Femur (tissue), 1 donor: ENCODE measurements at regions not wholly inside any gene's neighbourhood (a gene's known extent, or its start where the extent isn't known, plus 50 kb on each side); places are given as distances from the start of the nearest gene placed in this dataset.
"Not testable (repeated sequence)": the region's sequence is repeated elsewhere in the genome, so short reads cannot be mapped to it uniquely, and the experiment has no call there.

ENCODE experiments used
- DNase-seq: peaks from one replicate; pipeline ENCODE4 v3.0.0-alpha.2; 2017

- DNase-seq = no peak
Measured at GRCh38 chr2:8370258-8370802, 311.5 kb upstream of the ID2 start.

GRCh38 chr2:8371653-8372052, 310.2 kb upstream of the ID2 start:
- no peak for DNase-seq

GRCh38 chr2:8374782-8375181, 307.1 kb upstream of the ID2 start:
- DNase-seq = no peak

GRCh38 chr2:8376603-8377410, 305.0 kb upstream of the ID2 start:
- no peak for DNase-seq

- no peak for DNase-seq
Measured at GRCh38 chr2:8378016-8378810, 303.6 kb upstream of the ID2 start.

- no peak for DNase-seq
Measured at GRCh38 chr2:8379128-8379527, 302.7 kb upstream of the ID2 start.

- DNase-seq = no peak
Measured at GRCh38 chr2:8379549-8379948, 302.3 kb upstream of the ID2 start.

- DNase-seq = peak; percentile 60
Measured at GRCh38 chr2:8380026-8380425, 301.8 kb upstream of the ID2 start.

- DNase-seq = peak; percentile 48
Measured at GRCh38 chr2:8380566-8380965, 301.3 kb upstream of the ID2 start.

- no peak for DNase-seq
Measured at GRCh38 chr2:8382485-8382884, 299.4 kb upstream of the ID2 start.

- DNase-seq = not testable (repeated sequence)
Measured at GRCh38 chr2:8386748-8387147, 295.1 kb upstream of the ID2 start.

GRCh38 chr2:8388781-8389180, 293.1 kb upstream of the ID2 start:
- DNase-seq = no peak

GRCh38 chr2:8389431-8390108, 292.3 kb upstream of the ID2 start:
- no peak for DNase-seq

- no peak for DNase-seq
Measured at GRCh38 chr2:8391126-8391525, 290.7 kb upstream of the ID2 start.

- no peak for DNase-seq
Measured at GRCh38 chr2:8391584-8391983, 290.3 kb upstream of the ID2 start.

GRCh38 chr2:8392098-8392866, 289.6 kb upstream of the ID2 start:
- DNase-seq = no peak

- no peak for DNase-seq
Measured at GRCh38 chr2:8393506-8393905, 288.4 kb upstream of the ID2 start.

- DNase-seq = no peak
Measured at GRCh38 chr2:8394131-8394530, 287.7 kb upstream of the ID2 start.

- DNase-seq = no peak
Measured at GRCh38 chr2:8394569-8395359, 287.1 kb upstream of the ID2 start.

GRCh38 chr2:8395718-8396117, 286.1 kb upstream of the ID2 start:
- no peak for DNase-seq

GRCh38 chr2:8398040-8398668, 283.7 kb upstream of the ID2 start:
- DNase-seq = no peak
